ENCODE measurements at regions not wholly inside any gene's neighbourhood (a gene's known extent, or its start where the extent isn't known, plus 50 kb on each side); places are given as distances from the start of the nearest gene placed in this dataset.
"Not testable (repeated sequence)": the region's sequence is repeated elsewhere in the genome, so short reads cannot be mapped to it uniquely, and the experiment has no call there.

DNA sequence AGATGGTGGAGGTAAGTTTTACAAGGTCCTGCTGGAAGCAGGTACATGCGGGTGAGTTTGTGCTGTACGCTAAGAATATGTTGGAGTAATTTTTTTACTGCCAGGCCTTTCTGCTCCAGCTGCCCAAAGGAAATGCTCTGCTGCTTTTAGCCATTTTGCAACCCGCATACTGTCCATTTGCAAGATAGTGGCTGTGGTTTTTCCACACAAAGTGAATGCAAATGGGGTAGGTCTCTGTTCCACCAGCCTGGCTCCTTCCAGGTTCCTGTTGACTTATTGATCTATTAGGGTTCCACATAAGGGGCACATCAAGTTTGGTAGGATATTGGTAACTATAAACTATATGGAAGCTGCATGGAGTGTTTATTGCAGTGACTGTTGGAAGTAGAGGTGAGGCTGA lies 227.1 kb downstream of the SI start:
- no peaks in the 10 kb centered on the region for H3K27me3 ChIP-seq (ENCODE audit: control insufficient read depth in 1 of 2, insufficient read depth in 2 of 2, low read length in 2 of 2)
- H3K4me3 ChIP-seq (ENCODE audit: low read length in 2 of 2) = no peak overlapping the region
- no peaks in the 10 kb centered on the region for H3K36me3 ChIP-seq (ENCODE audit: control insufficient read depth in 2 of 2, insufficient read depth in 2 of 2, low read length in 2 of 2)
- H3K27ac ChIP-seq (ENCODE audit: low read length) = no peak overlapping the region
- no peaks in the 10 kb centered on the region for H3K4me1 ChIP-seq (ENCODE audit: control insufficient read depth, insufficient read depth, low read length)
- no peak overlapping the region for H3K9ac ChIP-seq (ENCODE audit: low read length in 2 of 2)
- no peaks in the 10 kb centered on the region for H3K9me3 ChIP-seq (ENCODE audit: control insufficient read depth in 2 of 2, low read length in 2 of 2)

DNA sequence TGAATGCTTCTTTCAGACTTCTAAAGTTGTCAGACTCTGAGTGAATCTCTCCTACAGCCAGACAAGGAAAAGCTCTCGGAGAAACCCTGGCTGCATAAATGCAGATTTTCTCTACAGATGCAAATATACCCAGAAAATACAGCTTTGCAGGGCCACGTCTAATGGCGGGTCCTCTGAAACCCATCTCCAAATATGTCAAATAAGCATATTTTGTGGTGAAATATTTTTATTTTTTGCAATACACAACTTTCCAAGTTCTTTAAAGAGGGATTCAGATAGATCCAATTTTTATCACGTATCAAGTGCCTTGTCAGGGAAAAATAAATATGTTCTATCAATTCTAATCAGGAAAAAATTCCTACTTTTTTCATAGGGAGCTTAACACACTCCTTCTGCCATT lies 229.4 kb downstream of the SI start:
- no peaks in the 10 kb centered on the region for H3K36me3 ChIP-seq (ENCODE audit: control insufficient read depth in 2 of 2, insufficient read depth in 2 of 2, low read length in 2 of 2)
- no peak overlapping the region for H3K9ac ChIP-seq (ENCODE audit: low read length in 2 of 2)
- no peak overlapping the region for H3K4me3 ChIP-seq (ENCODE audit: low read length in 2 of 2)
- H3K4me1 ChIP-seq (ENCODE audit: control insufficient read depth, insufficient read depth, low read length) = no peaks in the 10 kb centered on the region
- H3K9me3 ChIP-seq (ENCODE audit: control insufficient read depth in 2 of 2, low read length in 2 of 2) = no peaks in the 10 kb centered on the region
- no peaks in the 10 kb centered on the region for H3K27me3 ChIP-seq (ENCODE audit: control insufficient read depth in 1 of 2, insufficient read depth in 2 of 2, low read length in 2 of 2)
- H3K27ac ChIP-seq (ENCODE audit: low read length) = no peak overlapping the region

DNA sequence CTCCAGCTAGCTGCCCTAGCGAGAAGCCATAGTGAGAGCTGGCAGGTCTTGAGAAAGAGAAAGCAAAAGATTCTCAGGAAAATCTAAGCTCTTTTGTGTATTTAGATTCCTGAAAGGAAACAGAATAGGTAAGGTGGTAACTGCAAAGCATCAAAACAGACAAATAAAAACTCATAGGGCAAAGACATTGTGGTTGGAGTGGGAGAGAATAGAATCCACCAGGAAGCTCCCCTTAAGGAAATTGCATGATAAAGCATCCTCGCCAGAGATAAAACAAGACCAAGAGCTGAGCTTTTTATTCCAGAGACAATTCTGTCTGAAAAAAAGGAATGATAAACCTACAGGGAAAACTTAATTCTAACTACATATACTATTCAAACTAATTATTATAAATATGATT lies 232.6 kb downstream of the SI start:
- no peaks in the 10 kb centered on the region for H3K4me1 ChIP-seq (ENCODE audit: control insufficient read depth, insufficient read depth, low read length)
- no peak overlapping the region for H3K4me3 ChIP-seq (ENCODE audit: low read length in 2 of 2)
- H3K36me3 ChIP-seq (ENCODE audit: control insufficient read depth in 2 of 2, insufficient read depth in 2 of 2, low read length in 2 of 2) = no peaks in the 10 kb centered on the region
- H3K9ac ChIP-seq (ENCODE audit: low read length in 2 of 2) = no peak overlapping the region
- no peak overlapping the region for H3K27ac ChIP-seq (ENCODE audit: low read length)
- no peaks in the 10 kb centered on the region for H3K9me3 ChIP-seq (ENCODE audit: control insufficient read depth in 2 of 2, low read length in 2 of 2)
- no peaks in the 10 kb centered on the region for H3K27me3 ChIP-seq (ENCODE audit: control insufficient read depth in 1 of 2, insufficient read depth in 2 of 2, low read length in 2 of 2)

DNA sequence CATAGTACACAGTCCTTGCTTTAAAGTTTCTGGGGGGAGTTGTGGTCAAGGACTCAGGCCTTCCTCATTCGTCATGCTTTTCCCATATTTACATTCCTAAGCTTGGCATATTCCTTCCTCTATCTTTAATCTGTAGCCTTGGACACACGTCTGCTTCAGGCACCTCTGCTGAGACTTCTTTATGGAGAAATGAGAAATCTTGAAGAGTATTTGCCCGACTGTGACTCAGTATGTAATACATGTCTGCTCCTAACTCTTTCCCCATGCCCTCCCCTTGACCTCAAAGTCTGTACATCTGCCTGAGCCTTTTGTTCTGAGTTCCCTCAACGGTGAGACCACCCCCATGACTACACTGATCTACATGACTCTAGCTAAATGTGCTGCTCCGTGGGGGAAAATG lies 246.1 kb downstream of the SI start:
- Histone ChIP-seq H3K9me3 (ENCODE audit: control insufficient read depth in 2 of 2, low read length in 2 of 2) (no peaks in the 10 kb centered on the region), H3K9ac (ENCODE audit: low read length in 2 of 2) (no peak overlapping the region), H3K36me3 (ENCODE audit: control insufficient read depth in 2 of 2, insufficient read depth in 2 of 2, low read length in 2 of 2) (no peaks in the 10 kb centered on the region), H3K4me1 (ENCODE audit: control insufficient read depth, insufficient read depth, low read length) (no peaks in the 10 kb centered on the region), H3K4me3 (ENCODE audit: low read length in 2 of 2) (no peak overlapping the region), H3K27me3 (ENCODE audit: control insufficient read depth in 1 of 2, insufficient read depth in 2 of 2, low read length in 2 of 2) (no peaks in the 10 kb centered on the region), H3K27ac (ENCODE audit: low read length) (no peak overlapping the region)

DNA sequence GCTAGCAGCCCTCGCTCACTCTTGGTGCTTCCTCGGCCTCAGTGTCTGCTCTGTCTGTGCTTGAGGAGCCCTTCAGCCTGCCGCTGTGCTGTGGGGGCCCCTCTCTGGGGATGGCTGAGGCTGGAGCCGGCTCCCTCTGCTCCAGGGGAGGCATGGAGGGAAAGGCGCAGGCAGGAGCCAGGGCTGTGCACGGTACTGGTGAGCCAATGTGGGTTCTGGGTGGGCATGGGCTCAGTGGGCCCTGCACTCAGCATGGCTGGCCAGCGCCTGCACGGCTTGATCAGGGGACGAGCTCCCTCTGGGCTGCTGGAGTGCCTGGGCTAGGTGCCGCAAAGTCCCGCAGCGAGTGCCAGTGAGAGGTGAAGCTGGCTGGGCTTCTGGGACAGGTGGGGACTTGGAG lies 260.0 kb downstream of the SI start:
- Histone ChIP-seq H3K27ac (ENCODE audit: low read length) (no peak overlapping the region), H3K4me1 (ENCODE audit: control insufficient read depth, insufficient read depth, low read length) (no peaks in the 10 kb centered on the region), H3K36me3 (ENCODE audit: control insufficient read depth in 2 of 2, insufficient read depth in 2 of 2, low read length in 2 of 2) (no peaks in the 10 kb centered on the region), H3K4me3 (ENCODE audit: low read length in 2 of 2) (no peak overlapping the region), H3K9me3 (ENCODE audit: control insufficient read depth in 2 of 2, low read length in 2 of 2) (no peaks in the 10 kb centered on the region), H3K27me3 (ENCODE audit: control insufficient read depth in 1 of 2, insufficient read depth in 2 of 2, low read length in 2 of 2) (no peaks in the 10 kb centered on the region), H3K9ac (ENCODE audit: low read length in 2 of 2) (no peak overlapping the region)

DNA sequence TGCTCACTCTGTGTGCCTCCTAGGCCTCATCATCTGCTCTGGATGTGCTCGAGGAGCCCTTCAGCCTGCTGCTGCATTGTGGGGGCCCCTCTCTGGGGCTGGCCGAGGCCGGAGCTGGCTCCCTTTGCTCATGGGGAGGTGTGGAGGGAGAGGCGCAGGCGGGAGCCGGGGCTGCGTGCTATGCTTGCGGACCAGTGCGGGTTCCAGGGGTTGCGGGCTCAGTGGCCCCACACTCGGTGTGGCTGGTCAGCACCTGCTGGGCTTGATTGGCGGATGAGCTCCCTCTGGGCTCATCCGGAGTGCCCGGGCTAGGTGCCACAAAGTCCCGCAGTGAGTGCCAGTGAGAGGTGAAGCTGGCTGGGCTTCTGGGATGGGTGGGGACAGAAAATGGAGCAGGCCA lies 264.2 kb downstream of the SI start:
- H3K4me1 ChIP-seq (ENCODE audit: control insufficient read depth, insufficient read depth, low read length) = no peaks in the 10 kb centered on the region
- H3K36me3 ChIP-seq (ENCODE audit: control insufficient read depth in 2 of 2, insufficient read depth in 2 of 2, low read length in 2 of 2) = no peaks in the 10 kb centered on the region
- no peak overlapping the region for H3K4me3 ChIP-seq (ENCODE audit: low read length in 2 of 2)
- H3K27ac ChIP-seq (ENCODE audit: low read length) = no peak overlapping the region
- H3K9me3 ChIP-seq (ENCODE audit: control insufficient read depth in 2 of 2, low read length in 2 of 2) = no peaks in the 10 kb centered on the region
- H3K9ac ChIP-seq (ENCODE audit: low read length in 2 of 2) = no peak overlapping the region
- no peaks in the 10 kb centered on the region for H3K27me3 ChIP-seq (ENCODE audit: control insufficient read depth in 1 of 2, insufficient read depth in 2 of 2, low read length in 2 of 2)

DNA sequence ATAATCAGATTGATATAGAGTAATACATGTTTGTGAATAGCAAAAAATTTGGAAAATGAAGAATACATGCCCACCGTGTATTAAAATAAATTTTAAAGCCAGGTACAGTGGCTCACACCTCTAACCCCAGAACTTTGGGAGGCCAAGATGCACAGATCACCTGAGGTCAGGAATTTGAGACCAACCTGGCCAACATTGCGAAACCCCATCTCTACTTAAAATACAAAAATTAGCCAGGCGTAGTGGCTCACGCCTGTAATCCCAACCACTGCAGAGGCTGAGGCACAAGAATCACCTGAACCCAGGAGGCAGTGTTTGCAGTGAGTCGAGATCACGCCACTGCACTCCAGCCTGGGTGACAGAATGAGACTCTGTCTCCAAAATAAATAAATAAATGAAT lies 266.3 kb downstream of the SI start:
- Histone ChIP-seq H3K9ac (ENCODE audit: low read length in 2 of 2) (no peak overlapping the region), H3K9me3 (ENCODE audit: control insufficient read depth in 2 of 2, low read length in 2 of 2) (no peaks in the 10 kb centered on the region), H3K27ac (ENCODE audit: low read length) (no peak overlapping the region)

DNA sequence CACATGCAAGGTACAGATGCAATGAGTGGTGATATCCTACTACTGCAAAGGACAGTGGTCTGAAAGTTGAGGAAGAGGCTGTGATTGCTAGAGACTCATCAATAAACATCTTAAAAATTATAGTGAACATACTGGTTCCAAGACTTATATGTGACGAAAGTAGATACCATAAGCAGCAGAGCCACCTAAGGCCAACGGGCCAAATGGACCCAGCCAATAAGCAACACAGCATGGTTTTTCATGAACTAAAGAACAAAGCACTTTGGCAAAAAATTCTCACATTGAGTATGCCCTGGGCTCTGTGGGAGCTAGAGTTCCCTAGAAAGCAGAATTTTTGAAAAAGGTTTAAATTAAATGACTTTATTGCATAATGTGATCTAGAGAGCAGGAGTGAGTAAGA lies 272.1 kb downstream of the SI start:
- H3K4me1 ChIP-seq (ENCODE audit: control insufficient read depth, insufficient read depth, low read length) = no peaks in the 10 kb centered on the region
- no peak overlapping the region for H3K9ac ChIP-seq (ENCODE audit: low read length in 2 of 2)
- H3K4me3 ChIP-seq (ENCODE audit: low read length in 2 of 2) = no peak overlapping the region
- no peak overlapping the region for H3K27ac ChIP-seq (ENCODE audit: low read length)
- no peaks in the 10 kb centered on the region for H3K27me3 ChIP-seq (ENCODE audit: control insufficient read depth in 1 of 2, insufficient read depth in 2 of 2, low read length in 2 of 2)
- H3K9me3 ChIP-seq (ENCODE audit: control insufficient read depth in 2 of 2, low read length in 2 of 2) = no peaks in the 10 kb centered on the region
- no peaks in the 10 kb centered on the region for H3K36me3 ChIP-seq (ENCODE audit: control insufficient read depth in 2 of 2, insufficient read depth in 2 of 2, low read length in 2 of 2)

More for the DNA sequence above, 266.3 kb downstream of the SI start:
- Histone ChIP-seq H3K4me3 (ENCODE audit: low read length in 2 of 2) (no peak overlapping the region), H3K36me3 (ENCODE audit: control insufficient read depth in 2 of 2, insufficient read depth in 2 of 2, low read length in 2 of 2) (no peaks in the 10 kb centered on the region), H3K27me3 (ENCODE audit: control insufficient read depth in 1 of 2, insufficient read depth in 2 of 2, low read length in 2 of 2) (no peaks in the 10 kb centered on the region), H3K4me1 (ENCODE audit: control insufficient read depth, insufficient read depth, low read length) (no peaks in the 10 kb centered on the region)

DNA sequence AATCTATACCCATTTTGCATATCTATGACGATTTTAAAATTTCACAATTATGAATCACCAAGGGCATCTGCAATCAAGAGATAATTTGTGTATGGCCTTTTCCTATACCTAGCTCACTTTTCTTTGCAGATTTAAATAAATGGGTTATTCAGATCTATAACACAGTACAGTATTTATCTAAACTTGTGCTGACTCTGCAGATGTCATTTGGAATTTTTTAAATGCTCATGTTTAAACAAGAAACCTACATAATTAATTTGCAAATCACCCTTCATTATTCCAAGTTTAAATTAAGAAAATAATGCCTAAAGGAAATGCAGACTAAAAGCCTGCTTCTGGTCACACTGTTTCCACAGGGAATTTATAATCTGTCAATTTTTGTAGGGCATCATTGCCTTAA lies 284.2 kb downstream of the SI start:
- no peaks in the 10 kb centered on the region for H3K9me3 ChIP-seq (ENCODE audit: control insufficient read depth in 2 of 2, low read length in 2 of 2)
- H3K9ac ChIP-seq (ENCODE audit: low read length in 2 of 2) = no peak overlapping the region
- no peak overlapping the region for H3K27ac ChIP-seq (ENCODE audit: low read length)
- no peak overlapping the region for H3K4me3 ChIP-seq (ENCODE audit: low read length in 2 of 2)
- H3K4me1 ChIP-seq (ENCODE audit: control insufficient read depth, insufficient read depth, low read length) = no peaks in the 10 kb centered on the region
- no peaks in the 10 kb centered on the region for H3K27me3 ChIP-seq (ENCODE audit: control insufficient read depth in 1 of 2, insufficient read depth in 2 of 2, low read length in 2 of 2)
- H3K36me3 ChIP-seq (ENCODE audit: control insufficient read depth in 2 of 2, insufficient read depth in 2 of 2, low read length in 2 of 2) = no peaks in the 10 kb centered on the region

DNA sequence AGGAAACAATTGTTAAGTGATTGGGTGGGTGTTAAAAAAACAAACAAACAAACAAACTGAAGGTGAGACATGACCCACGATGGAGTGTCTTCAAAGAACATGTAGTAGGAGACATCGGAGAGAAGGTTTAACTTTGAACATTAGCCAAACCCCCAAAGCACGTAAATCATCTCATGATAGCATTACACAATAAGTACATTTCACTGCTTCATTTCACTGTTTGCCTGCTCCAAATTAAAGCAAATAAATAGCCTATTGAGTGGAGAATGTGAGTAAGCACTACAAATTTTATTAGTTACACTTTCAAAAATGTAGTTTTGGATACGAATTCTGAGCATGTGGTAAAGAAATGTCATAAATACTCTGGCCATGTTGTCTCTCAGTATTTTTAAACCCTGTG lies 287.0 kb downstream of the SI start:
- H3K27ac ChIP-seq (ENCODE audit: low read length) = no peak overlapping the region
- H3K9me3 ChIP-seq (ENCODE audit: control insufficient read depth in 2 of 2, low read length in 2 of 2) = no peaks in the 10 kb centered on the region
- H3K9ac ChIP-seq (ENCODE audit: low read length in 2 of 2) = no peak overlapping the region

DNA sequence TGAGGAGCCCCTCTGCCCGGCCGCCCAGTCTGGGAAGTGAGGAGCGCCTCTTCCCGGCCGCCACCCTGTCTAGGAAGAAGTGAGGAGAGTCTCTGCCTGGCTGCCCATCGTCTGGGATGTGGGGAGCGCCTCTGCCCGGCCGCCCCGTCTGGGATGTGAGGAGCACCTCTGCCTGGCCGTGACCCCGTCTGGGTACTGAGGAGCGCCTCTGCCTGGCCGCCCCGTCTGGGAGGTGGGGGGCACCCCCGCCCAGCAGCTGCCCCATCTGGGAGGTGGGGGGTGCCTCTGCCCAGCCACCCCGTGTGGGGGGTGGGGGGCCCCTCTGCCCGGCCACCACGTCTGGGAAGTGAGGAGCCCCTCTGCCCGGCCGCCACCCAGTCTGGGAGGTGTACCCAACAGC lies 293.9 kb downstream of the SI start:
- H3K4me1 ChIP-seq (ENCODE audit: control insufficient read depth, insufficient read depth, low read length); H3K27ac ChIP-seq (ENCODE audit: low read length); H3K36me3 ChIP-seq (ENCODE audit: control insufficient read depth in 2 of 2, insufficient read depth in 2 of 2, low read length in 2 of 2); H3K9me3 ChIP-seq (ENCODE audit: control insufficient read depth in 2 of 2, low read length in 2 of 2); H3K27me3 ChIP-seq (ENCODE audit: control insufficient read depth in 1 of 2, insufficient read depth in 2 of 2, low read length in 2 of 2); H3K9ac ChIP-seq (ENCODE audit: low read length in 2 of 2); H3K4me3 ChIP-seq (ENCODE audit: low read length in 2 of 2): not testable (repeated sequence)

More for the DNA sequence above, 287.0 kb downstream of the SI start:
- Histone ChIP-seq H3K36me3 (ENCODE audit: control insufficient read depth in 2 of 2, insufficient read depth in 2 of 2, low read length in 2 of 2) (no peaks in the 10 kb centered on the region), H3K27me3 (ENCODE audit: control insufficient read depth in 1 of 2, insufficient read depth in 2 of 2, low read length in 2 of 2) (no peaks in the 10 kb centered on the region), H3K4me3 (ENCODE audit: low read length in 2 of 2) (no peak overlapping the region), H3K4me1 (ENCODE audit: control insufficient read depth, insufficient read depth, low read length) (no peaks in the 10 kb centered on the region)

DNA sequence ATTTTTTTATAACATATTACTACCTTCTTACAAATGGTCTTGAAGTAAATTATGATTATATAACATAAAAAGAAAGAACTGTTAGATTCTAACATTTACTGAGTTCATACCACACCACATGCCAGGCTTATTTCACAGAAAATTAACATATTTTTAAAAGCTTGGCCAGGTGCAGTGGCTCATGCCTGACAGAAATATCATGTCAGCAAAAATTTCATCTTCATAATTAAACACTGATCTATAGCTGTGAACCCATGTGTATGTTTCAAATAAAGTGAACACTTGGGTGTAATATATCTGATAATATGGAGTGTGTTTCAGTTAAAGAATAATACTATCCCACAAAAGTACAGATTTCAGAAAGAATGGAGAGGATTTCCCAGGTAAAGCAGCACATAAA lies 296.5 kb downstream of the SI start:
- H3K27me3 ChIP-seq (ENCODE audit: control insufficient read depth in 1 of 2, insufficient read depth in 2 of 2, low read length in 2 of 2) = no peaks in the 10 kb centered on the region
- no peaks in the 10 kb centered on the region for H3K4me1 ChIP-seq (ENCODE audit: control insufficient read depth, insufficient read depth, low read length)
- H3K27ac ChIP-seq (ENCODE audit: low read length) = no peak overlapping the region
- no peak overlapping the region for H3K9ac ChIP-seq (ENCODE audit: low read length in 2 of 2)
- H3K9me3 ChIP-seq (ENCODE audit: control insufficient read depth in 2 of 2, low read length in 2 of 2) = no peaks in the 10 kb centered on the region
- H3K36me3 ChIP-seq (ENCODE audit: control insufficient read depth in 2 of 2, insufficient read depth in 2 of 2, low read length in 2 of 2) = no peaks in the 10 kb centered on the region
- no peak overlapping the region for H3K4me3 ChIP-seq (ENCODE audit: low read length in 2 of 2)
